OCI-LY3 (cell line): ENCODE measurements at regions not wholly inside any gene's neighbourhood (a gene's known extent, or its start where the extent isn't known, plus 50 kb on each side); places are given as distances from the start of the nearest gene placed in this dataset.
"Not testable (repeated sequence)": the region's sequence is repeated elsewhere in the genome, so short reads cannot be mapped to it uniquely, and the experiment has no call there.

ENCODE experiments used
- H2AFZ ChIP-seq: fragments of 200-600, 300-600 bp; shearing (Covaris generic); 2 replicates; pipeline ENCODE4 v1.6.0; 2014; ENCODE audit warnings: antibody characterized with exemption, low read depth, low read length
- H3K27ac ChIP-seq: fragments of 200-600, 300-600 bp; sonication (generic); 2 replicates; pipeline ENCODE4 v1.5.1; 2014; ENCODE audit warnings: mild to moderate bottlenecking, low read length, moderate library complexity, mixed read lengths
- H3K27me3 ChIP-seq: fragments of 200-600, 300-600 bp; sonication (generic); 2 replicates; pipeline ENCODE4 v1.6.1; 2014; ENCODE audit warnings: low read depth, low read length, mixed read lengths
- H3K36me3 ChIP-seq: fragments of 200-600, 300-600 bp; sonication (generic); replicated peaks from 2 replicates; pipeline ENCODE3; 2014; ENCODE audit warnings: low read depth, low read length, mixed read lengths
- H3K4me1 ChIP-seq: fragments of 300-600, 200-600 bp; sonication (generic); 2 replicates; pipeline ENCODE4 v1.6.1; 2014; ENCODE audit warnings: low read length, mixed read lengths
- H3K4me2 ChIP-seq: fragments of 200-600, 300-600 bp; sonication (generic); 2 replicates; pipeline ENCODE4 v1.6.1; 2014; ENCODE audit warnings: low read length, mixed read lengths
- H3K4me3 ChIP-seq: fragments of 300-600, 200-600 bp; sonication (generic); 2 replicates; pipeline ENCODE4 v1.5.1; 2014; ENCODE audit warnings: antibody characterized with exemption, mild to moderate bottlenecking, low read length, moderate library complexity
- H3K79me2 ChIP-seq: fragments of 300-600, 200-600 bp; shearing (Covaris generic); 2 replicates; pipeline ENCODE4 v1.6.1; 2014; ENCODE audit warnings: mild to moderate bottlenecking, low read length, mixed read lengths
- H3K9ac ChIP-seq: fragments of 300-600, 200-600 bp; shearing (Covaris generic); 2 replicates; pipeline ENCODE4 v1.6.0; 2014; ENCODE audit warnings: mild to moderate bottlenecking, low read length, moderate library complexity
- H3K9me3 ChIP-seq: fragments of 200-600, 300-600 bp; shearing (Covaris generic); 2 replicates; pipeline ENCODE4 v1.6.1; 2014; ENCODE audit warnings: low read length, mixed read lengths; ENCODE audit not compliant: insufficient read depth
- H4K20me1 ChIP-seq: fragments of 200-600, 300-600 bp; sonication (generic); 2 replicates; pipeline ENCODE4 v1.6.1; 2016; ENCODE audit warnings: low read length, mixed read lengths; ENCODE audit not compliant: insufficient read depth
- CTCF ChIP-seq: fragments of 200-600, 300-600 bp; sonication (generic); IDR thresholded peaks from 2 replicates; pipeline ENCODE4 v1.5.1; 2014; ENCODE audit warnings: antibody characterized with exemption, low read length, low read depth
- EZH2phosphoT487 ChIP-seq: fragments of 200-600 bp; shearing (Covaris generic); IDR thresholded peaks from 2 replicates; pipeline ENCODE4 v1.6.1; 2018; ENCODE audit warnings: antibody characterized with exemption, mixed run types, low read depth

- H3K36me3 ChIP-seq = no peaks in the 10 kb centered on the region
- H3K9ac ChIP-seq = no peak overlapping the region
- no peak overlapping the region for H3K4me3 ChIP-seq
- H3K79me2 ChIP-seq = no peaks in the 10 kb centered on the region
- no peak for TF ChIP-seq EZH2phosphoT487
- TF ChIP-seq CTCF = no peak
- no peak overlapping the region for H3K27ac ChIP-seq
- peak overlapping the region; percentile 27 for H3K4me2 ChIP-seq
- no peaks in the 10 kb centered on the region for H4K20me1 ChIP-seq
- peaks cover 12% of the 10 kb centered on the region for H3K4me1 ChIP-seq
- H2AFZ ChIP-seq = peak overlapping the region; percentile 63
- no peaks in the 10 kb centered on the region for H3K9me3 ChIP-seq
- H3K27me3 ChIP-seq = no peaks in the 10 kb centered on the region
These were observed 245.4 kb upstream of the LRRTM4 start for GRCh38 chr2:77767388-77768076.

GRCh38 chr2:77768508-77768907, 246.3 kb upstream of the LRRTM4 start:
- TF ChIP-seq EZH2phosphoT487 = no peak
- TF ChIP-seq CTCF = no peak
- H3K4me2 ChIP-seq = no peak overlapping the region
- no peak overlapping the region for H3K4me3 ChIP-seq
- H4K20me1 ChIP-seq = no peaks in the 10 kb centered on the region
- no peak overlapping the region for H2AFZ ChIP-seq
- no peaks in the 10 kb centered on the region for H3K9me3 ChIP-seq
- no peak overlapping the region for H3K9ac ChIP-seq
- no peak overlapping the region for H3K27ac ChIP-seq
- H3K36me3 ChIP-seq = no peaks in the 10 kb centered on the region
- H3K4me1 ChIP-seq = peaks cover 12% of the 10 kb centered on the region
- H3K27me3 ChIP-seq = no peaks in the 10 kb centered on the region
- H3K79me2 ChIP-seq = no peaks in the 10 kb centered on the region

GRCh38 chr2:77778917-77779316, 256.7 kb upstream of the LRRTM4 start:
- TF ChIP-seq CTCF (no peak), EZH2phosphoT487 (no peak)
- H3K36me3 ChIP-seq = no peaks in the 10 kb centered on the region
- no peak overlapping the region for H3K9ac ChIP-seq

GRCh38 chr2:77793500-77793899, 271.3 kb upstream of the LRRTM4 start:
- H2AFZ ChIP-seq = not testable (repeated sequence)

More at GRCh38 chr2:77778917-77779316, 256.7 kb upstream of the LRRTM4 start:
- Histone ChIP-seq H3K4me1 (peaks cover 10% of the 10 kb centered on the region), H3K27ac (no peak overlapping the region), H3K27me3 (no peaks in the 10 kb centered on the region), H3K9me3 (no peaks in the 10 kb centered on the region), H4K20me1 (no peaks in the 10 kb centered on the region), H3K4me3 (no peak overlapping the region), H3K4me2 (no peak overlapping the region), H3K79me2 (no peaks in the 10 kb centered on the region), H2AFZ (no peak overlapping the region)

More at GRCh38 chr2:77793500-77793899, 271.3 kb upstream of the LRRTM4 start:
- not testable (repeated sequence) for H3K79me2 ChIP-seq, H3K9me3 ChIP-seq, H3K27me3 ChIP-seq, H3K9ac ChIP-seq, H4K20me1 ChIP-seq, H3K36me3 ChIP-seq, H3K27ac ChIP-seq, H3K4me1 ChIP-seq, H3K4me3 ChIP-seq, H3K4me2 ChIP-seq
